ENCODE measurements at regions not wholly inside any gene's neighbourhood (a gene's known extent, or its start where the extent isn't known, plus 50 kb on each side); places are given as distances from the start of the nearest gene placed in this dataset.

- Histone ChIP-seq H3K4me3 (replicated peaks; ENCODE audit: insufficient read depth, low read length) (no peak overlapping the region), H3K27me3 (ENCODE audit: insufficient read depth, poor library complexity, severe bottlenecking) (no peaks in the 10 kb centered on the region), H3K27ac (replicated peaks) (no peak overlapping the region)
- TF ChIP-seq SPI1 (IDR thresholded peaks at IDR 0.05; ENCODE audit: borderline replicate concordance, low read depth) (no peak), REST (IDR thresholded peaks at IDR 0.05; ENCODE audit: insufficient replicate concordance, low read depth) (no peak), POLR2AphosphoS5 (IDR thresholded peaks at IDR 0.05; ENCODE audit: low read depth) (no peak), GABPA (IDR thresholded peaks at IDR 0.05; ENCODE audit: low read depth) (no peak)
- TF ChIP-seq, protein P1, sequence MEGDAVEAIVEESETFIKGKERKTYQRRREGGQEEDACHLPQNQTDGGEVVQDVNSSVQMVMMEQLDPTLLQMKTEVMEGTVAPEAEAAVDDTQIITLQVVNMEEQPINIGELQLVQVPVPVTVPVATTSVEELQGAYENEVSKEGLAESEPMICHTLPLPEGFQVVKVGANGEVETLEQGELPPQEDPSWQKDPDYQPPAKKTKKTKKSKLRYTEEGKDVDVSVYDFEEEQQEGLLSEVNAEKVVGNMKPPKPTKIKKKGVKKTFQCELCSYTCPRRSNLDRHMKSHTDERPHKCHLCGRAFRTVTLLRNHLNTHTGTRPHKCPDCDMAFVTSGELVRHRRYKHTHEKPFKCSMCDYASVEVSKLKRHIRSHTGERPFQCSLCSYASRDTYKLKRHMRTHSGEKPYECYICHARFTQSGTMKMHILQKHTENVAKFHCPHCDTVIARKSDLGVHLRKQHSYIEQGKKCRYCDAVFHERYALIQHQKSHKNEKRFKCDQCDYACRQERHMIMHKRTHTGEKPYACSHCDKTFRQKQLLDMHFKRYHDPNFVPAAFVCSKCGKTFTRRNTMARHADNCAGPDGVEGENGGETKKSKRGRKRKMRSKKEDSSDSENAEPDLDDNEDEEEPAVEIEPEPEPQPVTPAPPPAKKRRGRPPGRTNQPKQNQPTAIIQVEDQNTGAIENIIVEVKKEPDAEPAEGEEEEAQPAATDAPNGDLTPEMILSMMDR (IDR thresholded peaks at IDR 0.05; ENCODE audit: insufficient read depth, low read length) = no peak
- DNase-seq (ENCODE audit: low read depth in 1 of 2, low spot score in 1 of 2) = no peak
Observed at GRCh38 chr11:42552786-42553185, 759.0 kb upstream of the API5 start.

DNA sequence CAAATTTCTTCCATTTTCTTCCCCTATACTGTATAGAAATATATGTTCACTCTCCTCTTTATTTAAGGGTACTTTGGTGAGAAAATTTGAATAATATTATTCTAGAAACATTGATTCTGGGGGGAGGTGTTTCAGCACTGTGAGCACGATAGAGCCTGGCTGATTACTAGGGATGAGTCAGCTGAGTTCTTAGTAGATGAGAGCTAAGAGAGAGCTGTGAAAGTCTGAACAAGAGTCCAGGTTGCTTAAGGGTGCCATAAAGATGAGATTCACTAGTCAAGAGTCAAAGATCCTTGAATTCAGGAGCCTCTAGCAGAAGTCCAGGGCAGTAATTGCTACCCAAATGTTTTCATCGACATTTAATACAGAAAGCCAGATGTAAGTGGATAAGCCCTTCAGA lies 756.6 kb upstream of the API5 start:
- Histone ChIP-seq H3K4me3 (replicated peaks; ENCODE audit: insufficient read depth, low read length) (no peak overlapping the region), H3K27me3 (ENCODE audit: insufficient read depth, poor library complexity, severe bottlenecking) (no peaks in the 10 kb centered on the region), H3K27ac (replicated peaks) (no peak overlapping the region)
- TF ChIP-seq, protein P1 (IDR thresholded peaks at IDR 0.05; ENCODE audit: insufficient read depth, low read length) = no peak
- no peak for TF ChIP-seq REST (IDR thresholded peaks at IDR 0.05; ENCODE audit: insufficient replicate concordance, low read depth)
- no peak for TF ChIP-seq POLR2AphosphoS5 (IDR thresholded peaks at IDR 0.05; ENCODE audit: low read depth)
- no peak for TF ChIP-seq SPI1 (IDR thresholded peaks at IDR 0.05; ENCODE audit: borderline replicate concordance, low read depth)
- no peak for TF ChIP-seq GABPA (IDR thresholded peaks at IDR 0.05; ENCODE audit: low read depth)
- no peak for DNase-seq (ENCODE audit: low read depth in 1 of 2, low spot score in 1 of 2)

- Histone ChIP-seq H3K4me3 (replicated peaks; ENCODE audit: insufficient read depth, low read length) (no peak overlapping the region), H3K27me3 (ENCODE audit: insufficient read depth, poor library complexity, severe bottlenecking) (no peaks in the 10 kb centered on the region), H3K27ac (replicated peaks) (no peak overlapping the region)
- no peak for DNase-seq (ENCODE audit: low read depth in 1 of 2, low spot score in 1 of 2)
- no peak for TF ChIP-seq SPI1 (IDR thresholded peaks at IDR 0.05; ENCODE audit: borderline replicate concordance, low read depth)
- no peak for TF ChIP-seq POLR2AphosphoS5 (IDR thresholded peaks at IDR 0.05; ENCODE audit: low read depth)
- TF ChIP-seq, protein P1 (IDR thresholded peaks at IDR 0.05; ENCODE audit: insufficient read depth, low read length) = no peak
- TF ChIP-seq GABPA (IDR thresholded peaks at IDR 0.05; ENCODE audit: low read depth) = no peak
- no peak for TF ChIP-seq REST (IDR thresholded peaks at IDR 0.05; ENCODE audit: insufficient replicate concordance, low read depth)
Observed at GRCh38 chr11:42571131-42571877, 740.5 kb upstream of the API5 start.
